BE2C (cell line): ENCODE measurements at regions not wholly inside any gene's neighbourhood (a gene's known extent, or its start where the extent isn't known, plus 50 kb on each side); places are given as distances from the start of the nearest gene placed in this dataset.

Experiments
- DNase-seq: peaks from one replicate; pipeline ENCODE4 v3.0.0-alpha.2; 2020
- H3K27me3 ChIP-seq: fragments of 250-450 bp; sonication (Bioruptor Pico); 2 replicates; pipeline ENCODE4 v1.5.1; 2020; ENCODE audit warnings: mild to moderate bottlenecking
- H3K36me3 ChIP-seq: fragments of 250-450 bp; sonication (Bioruptor Pico); 2 replicates; pipeline ENCODE4 v1.5.1; 2020; ENCODE audit warnings: mild to moderate bottlenecking
- H3K4me1 ChIP-seq: fragments of 250-450 bp; sonication (Bioruptor Pico); 2 replicates; pipeline ENCODE4 v1.5.1; 2020
- H3K4me3 ChIP-seq: 2 replicates; pipeline ENCODE4 v1.5.1; 2011; ENCODE audit warnings: low read depth, low read length
- H3K9me3 ChIP-seq: fragments of 250-450 bp; sonication (Bioruptor Pico); 2 replicates; pipeline ENCODE4 v1.5.1; 2020
- CTCF ChIP-seq: IDR thresholded peaks from 2 replicates; pipeline ENCODE4 v1.5.1; 2012; ENCODE audit warnings: mild to moderate bottlenecking, low read depth, low read length

GRCh38 chr6:146898069-146898887 is 299.5 kb downstream of the ADGB start:
- Histone ChIP-seq H3K36me3 (no peaks in the 10 kb centered on the region), H3K27me3 (no peaks in the 10 kb centered on the region), H3K4me1 (peaks cover 4% of the 10 kb centered on the region; the same call in 1 of the 2 replicates), H3K9me3 (no peaks in the 10 kb centered on the region), H3K4me3 (no peak overlapping the region)
- no peak for DNase-seq
- TF ChIP-seq CTCF = no peak

GRCh38 chr6:146898888-146899227 is 300.1 kb downstream of the ADGB start:
- Histone ChIP-seq H3K27me3 (no peaks in the 10 kb centered on the region), H3K4me3 (no peak overlapping the region), H3K9me3 (no peaks in the 10 kb centered on the region), H3K36me3 (no peaks in the 10 kb centered on the region), H3K4me1 (peaks cover 4% of the 10 kb centered on the region; the same call in 1 of the 2 replicates)
- no peak for DNase-seq
- no peak for TF ChIP-seq CTCF

GRCh38 chr6:146901940-146902816 is 302.0 kb upstream of the STXBP5 start:
- Histone ChIP-seq H3K9me3 (no peaks in the 10 kb centered on the region), H3K4me1 (peaks cover 19% of the 10 kb centered on the region), H3K4me3 (no peak overlapping the region), H3K36me3 (no peaks in the 10 kb centered on the region), H3K27me3 (no peaks in the 10 kb centered on the region)
- DNase-seq = no peak
- peak; percentile 53 for TF ChIP-seq CTCF

GRCh38 chr6:146902846-146903245 is 301.4 kb upstream of the STXBP5 start:
- H3K27me3 ChIP-seq = no peaks in the 10 kb centered on the region
- DNase-seq = no peak
- no peak overlapping the region for H3K4me3 ChIP-seq
- peaks cover 19% of the 10 kb centered on the region for H3K4me1 ChIP-seq
- no peaks in the 10 kb centered on the region for H3K9me3 ChIP-seq
- no peaks in the 10 kb centered on the region for H3K36me3 ChIP-seq
- no peak for TF ChIP-seq CTCF

- no peak for TF ChIP-seq CTCF
- H3K4me3 ChIP-seq = no peak overlapping the region
These were observed 300.8 kb upstream of the STXBP5 start for GRCh38 chr6:146903451-146903850.

GRCh38 chr6:146904596-146904995 is 299.6 kb upstream of the STXBP5 start:
- Histone ChIP-seq H3K4me3 (no peak overlapping the region), H3K36me3 (no peaks in the 10 kb centered on the region), H3K27me3 (no peaks in the 10 kb centered on the region), H3K4me1 (peaks cover 24% of the 10 kb centered on the region), H3K9me3 (no peaks in the 10 kb centered on the region)
- no peak for DNase-seq
- TF ChIP-seq CTCF = no peak

More at GRCh38 chr6:146903451-146903850, 300.8 kb upstream of the STXBP5 start:
- DNase-seq = no peak
- Histone ChIP-seq H3K9me3 (no peaks in the 10 kb centered on the region), H3K36me3 (no peaks in the 10 kb centered on the region), H3K4me1 (peaks cover 20% of the 10 kb centered on the region), H3K27me3 (no peaks in the 10 kb centered on the region)
